ENCODE measurements at regions not wholly inside any gene's neighbourhood (a gene's known extent, or its start where the extent isn't known, plus 50 kb on each side); places are given as distances from the start of the nearest gene placed in this dataset.

DNA sequence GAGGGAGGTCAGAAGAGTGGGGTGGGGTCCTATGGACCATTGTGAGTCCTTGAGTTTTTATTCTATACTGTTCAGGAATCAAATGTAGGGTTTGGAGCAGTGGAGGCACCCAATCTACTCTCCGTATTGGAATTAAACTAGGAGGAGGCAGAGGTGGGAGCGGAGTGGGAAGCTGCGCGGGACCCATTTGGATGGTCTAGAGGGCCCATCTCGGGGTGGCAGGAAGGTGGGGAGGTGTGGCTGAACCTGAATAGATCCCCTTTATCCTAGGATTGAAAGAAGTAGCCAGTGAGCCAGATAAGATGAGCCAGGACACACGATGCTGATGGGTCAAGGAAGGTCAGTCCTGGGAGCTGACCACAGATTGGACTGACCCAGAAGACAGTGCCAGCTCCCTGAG lies 325.8 kb downstream of the AJAP1 start:
- Histone ChIP-seq H3K4me3 (ENCODE audit: low read length) (no peak overlapping the region), H2AFZ (ENCODE audit: low read length) (no peak overlapping the region), H3F3A (ENCODE audit: low read length, unreplicated experiment) (no peaks in the 10 kb centered on the region), H3K9ac (ENCODE audit: low read length) (no peak overlapping the region), H3K9me3 (ENCODE audit: low read length) (no peaks in the 10 kb centered on the region; the same call in 1 of the 2 replicates), H3K27ac (ENCODE audit: low read length) (no peak overlapping the region), H3K9me2 (replicated peaks; ENCODE audit: low read length) (no peaks in the 10 kb centered on the region), H3K36me3 (ENCODE audit: low read depth, low read length) (no peaks in the 10 kb centered on the region), H3K79me2 (ENCODE audit: low read length) (no peaks in the 10 kb centered on the region), H3K4me2 (ENCODE audit: low read length) (no peak overlapping the region), H3K4me1 (ENCODE audit: insufficient read depth, low read length) (no peaks in the 10 kb centered on the region), H3K27me3 (ENCODE audit: low read length) (peaks cover 39% of the 10 kb centered on the region), H4K20me1 (ENCODE audit: low read length) (no peaks in the 10 kb centered on the region)
- BruUV-seq (replicated peaks): no TSS peak
- DNase-seq (no peak), ATAC-seq (no peak)
- intact Hi-C loops (cut with micrococcal nuclease): no loop called here
- POLR2A ChIA-PET (ENCODE audit: unreplicated experiment): no interaction called here
- CTCF ChIA-PET: no interaction called here
- TF ChIP-seq EZH2 (IDR thresholded peaks at IDR 0.05; ENCODE audit: low read length, unreplicated experiment) (no peak), EZH2phosphoT487 (IDR thresholded peaks at IDR 0.05; ENCODE audit: borderline replicate concordance, low read length) (no peak)
- TF ChIP-seq, protein P1, sequence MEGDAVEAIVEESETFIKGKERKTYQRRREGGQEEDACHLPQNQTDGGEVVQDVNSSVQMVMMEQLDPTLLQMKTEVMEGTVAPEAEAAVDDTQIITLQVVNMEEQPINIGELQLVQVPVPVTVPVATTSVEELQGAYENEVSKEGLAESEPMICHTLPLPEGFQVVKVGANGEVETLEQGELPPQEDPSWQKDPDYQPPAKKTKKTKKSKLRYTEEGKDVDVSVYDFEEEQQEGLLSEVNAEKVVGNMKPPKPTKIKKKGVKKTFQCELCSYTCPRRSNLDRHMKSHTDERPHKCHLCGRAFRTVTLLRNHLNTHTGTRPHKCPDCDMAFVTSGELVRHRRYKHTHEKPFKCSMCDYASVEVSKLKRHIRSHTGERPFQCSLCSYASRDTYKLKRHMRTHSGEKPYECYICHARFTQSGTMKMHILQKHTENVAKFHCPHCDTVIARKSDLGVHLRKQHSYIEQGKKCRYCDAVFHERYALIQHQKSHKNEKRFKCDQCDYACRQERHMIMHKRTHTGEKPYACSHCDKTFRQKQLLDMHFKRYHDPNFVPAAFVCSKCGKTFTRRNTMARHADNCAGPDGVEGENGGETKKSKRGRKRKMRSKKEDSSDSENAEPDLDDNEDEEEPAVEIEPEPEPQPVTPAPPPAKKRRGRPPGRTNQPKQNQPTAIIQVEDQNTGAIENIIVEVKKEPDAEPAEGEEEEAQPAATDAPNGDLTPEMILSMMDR (conservative IDR thresholded peaks at IDR 0.05; ENCODE audit: low read depth, low read length): no peak

DNA sequence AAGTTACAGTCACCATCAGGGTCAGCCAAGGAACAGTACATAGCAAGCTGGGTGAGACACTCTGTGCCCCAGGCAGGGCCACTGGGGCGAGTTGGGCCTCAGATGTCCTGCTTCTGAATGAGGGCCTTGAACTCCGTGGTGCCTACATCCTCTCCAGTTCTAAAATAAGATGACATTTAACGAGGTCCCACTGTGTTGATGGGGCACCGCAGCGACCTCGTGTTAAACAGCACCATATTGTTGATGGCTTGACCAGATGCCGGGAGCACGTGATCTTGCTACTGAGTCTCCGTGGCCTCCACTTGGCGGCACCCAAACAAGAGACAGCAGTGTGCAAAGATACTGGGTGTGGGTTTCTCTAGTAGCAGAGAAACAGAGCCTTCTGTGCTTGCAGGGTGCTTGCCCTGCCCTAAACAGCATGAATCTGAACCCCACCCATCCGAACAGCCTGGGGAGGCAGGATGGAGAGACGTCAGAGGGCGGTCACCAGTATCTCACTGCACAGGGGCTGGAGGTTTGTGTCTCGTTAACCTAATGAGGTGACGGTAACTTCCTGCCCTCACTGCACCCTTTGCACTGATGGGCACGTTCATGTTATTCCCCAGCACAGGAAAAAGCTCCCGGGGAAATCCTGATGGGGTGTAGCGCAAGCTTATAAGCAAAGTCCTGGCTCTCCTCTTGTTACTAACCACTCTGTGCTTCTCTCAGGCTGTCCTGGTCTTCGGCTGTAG lies 324.4 kb downstream of the AJAP1 start:
- H4K20me1 ChIP-seq (ENCODE audit: low read length): no peaks in the 10 kb centered on the region
- TF ChIP-seq, protein P1 (conservative IDR thresholded peaks at IDR 0.05; ENCODE audit: low read depth, low read length): no peak
- no peak for TF ChIP-seq EZH2 (IDR thresholded peaks at IDR 0.05; ENCODE audit: low read length, unreplicated experiment)
- TF ChIP-seq EZH2phosphoT487 (IDR thresholded peaks at IDR 0.05; ENCODE audit: borderline replicate concordance, low read length): no peak
- H3K9me2 ChIP-seq (replicated peaks; ENCODE audit: low read length): no peaks in the 10 kb centered on the region
- CTCF ChIA-PET: no interaction called here
- intact Hi-C loops (cut with micrococcal nuclease): no loop called here
- no peaks in the 10 kb centered on the region for H3F3A ChIP-seq (ENCODE audit: low read length, unreplicated experiment)
- no peaks in the 10 kb centered on the region for H3K36me3 ChIP-seq (ENCODE audit: low read depth, low read length)
- no peak overlapping the region for H2AFZ ChIP-seq (ENCODE audit: low read length)
- H3K79me2 ChIP-seq (ENCODE audit: low read length): no peaks in the 10 kb centered on the region
- no peaks in the 10 kb centered on the region; the same call in 1 of the 2 replicates for H3K9me3 ChIP-seq (ENCODE audit: low read length)
- no peak for DNase-seq
- no peaks in the 10 kb centered on the region for H3K4me1 ChIP-seq (ENCODE audit: insufficient read depth, low read length)
- H3K27ac ChIP-seq (ENCODE audit: low read length): no peak overlapping the region
- H3K4me3 ChIP-seq (ENCODE audit: low read length): no peak overlapping the region
- H3K27me3 ChIP-seq (ENCODE audit: low read length): peaks cover 41% of the 10 kb centered on the region
- POLR2A ChIA-PET (ENCODE audit: unreplicated experiment): no interaction called here
- ATAC-seq: no peak
- BruUV-seq (replicated peaks): no TSS peak
- no peak overlapping the region for H3K4me2 ChIP-seq (ENCODE audit: low read length)
- no peak overlapping the region for H3K9ac ChIP-seq (ENCODE audit: low read length)

DNA sequence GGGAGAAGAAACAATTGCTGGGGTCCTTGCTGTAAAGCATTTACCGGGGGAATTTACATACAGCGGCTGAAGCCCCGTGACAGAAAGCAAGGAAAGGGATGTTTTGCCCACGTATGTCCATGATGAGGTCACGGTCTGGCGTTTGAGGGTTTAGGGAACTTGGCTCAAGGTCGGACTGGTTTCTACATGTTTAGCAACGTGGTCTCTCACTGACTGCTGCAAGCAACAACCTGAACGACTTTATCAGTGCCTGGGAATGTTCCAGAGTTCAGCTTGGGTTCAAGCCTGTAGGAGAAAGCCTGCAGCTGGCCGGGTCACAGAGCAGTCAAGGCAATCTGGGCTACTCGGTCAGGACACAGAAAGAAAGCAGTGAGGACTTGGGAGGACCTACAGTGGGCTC lies 323.3 kb downstream of the AJAP1 start:
- intact Hi-C loops (cut with micrococcal nuclease): no loop called here
- CTCF ChIA-PET: no interaction called here
- no peaks in the 10 kb centered on the region; the same call in 1 of the 2 replicates for H3K9me3 ChIP-seq (ENCODE audit: low read length)

More for the DNA sequence above, 323.3 kb downstream of the AJAP1 start:
- POLR2A ChIA-PET (ENCODE audit: unreplicated experiment): no interaction called here
- no TSS peak for BruUV-seq (replicated peaks)
- no peak overlapping the region for H3K4me3 ChIP-seq (ENCODE audit: low read length)
- H3F3A ChIP-seq (ENCODE audit: low read length, unreplicated experiment): no peaks in the 10 kb centered on the region
- H3K27ac ChIP-seq (ENCODE audit: low read length): no peak overlapping the region
- H3K36me3 ChIP-seq (ENCODE audit: low read depth, low read length): no peaks in the 10 kb centered on the region
- no peak overlapping the region for H3K9ac ChIP-seq (ENCODE audit: low read length)
- ATAC-seq (no peak), DNase-seq (no peak)
- no peaks in the 10 kb centered on the region for H3K79me2 ChIP-seq (ENCODE audit: low read length)
- no peaks in the 10 kb centered on the region for H3K9me2 ChIP-seq (replicated peaks; ENCODE audit: low read length)
- H3K4me2 ChIP-seq (ENCODE audit: low read length): no peak overlapping the region
- no peaks in the 10 kb centered on the region for H4K20me1 ChIP-seq (ENCODE audit: low read length)
- H3K4me1 ChIP-seq (ENCODE audit: insufficient read depth, low read length): no peaks in the 10 kb centered on the region
- H2AFZ ChIP-seq (ENCODE audit: low read length): no peak overlapping the region
- TF ChIP-seq EZH2phosphoT487 (IDR thresholded peaks at IDR 0.05; ENCODE audit: borderline replicate concordance, low read length) (no peak), EZH2 (IDR thresholded peaks at IDR 0.05; ENCODE audit: low read length, unreplicated experiment) (no peak)
- TF ChIP-seq, protein P1 (conservative IDR thresholded peaks at IDR 0.05; ENCODE audit: low read depth, low read length): no peak
- H3K27me3 ChIP-seq (ENCODE audit: low read length): peaks cover 46% of the 10 kb centered on the region
